Lung (tissue), 11 donors: ENCODE measurements at regions not wholly inside any gene's neighbourhood (a gene's known extent, or its start where the extent isn't known, plus 50 kb on each side); places are given as distances from the start of the nearest gene placed in this dataset.

Experiments
- ATAC-seq: fragments of 200-7000 bp; cut with Tn5 transposase; one replicate; pipeline ENCODE4 v1.9.1; 2020; ENCODE audit warnings: moderate number of reproducible peaks; ENCODE audit not compliant: insufficient read depth, low FRiP score
- DNase-seq, 3 donors: peaks; one replicate each; pipeline ENCODE4 v3.0.0-alpha.2; 2013 to 2017
- H3K27ac ChIP-seq, 2 donors: one replicate each; pipeline ENCODE4 v1.5.1; 2013; ENCODE audit warnings: mild to moderate bottlenecking in 2 of 2, moderate library complexity in 2 of 2, control low read depth in 1 of 2, inconsistent platforms in 1 of 2, low read depth in 1 of 2, low read length in 1 of 2
- H3K27me3 ChIP-seq, 3 donors: one replicate each; pipeline ENCODE4 v1.5.1; 2013; ENCODE audit warnings: low read length in 2 of 3; ENCODE audit not compliant: control insufficient read depth in 3 of 3, insufficient read depth in 3 of 3
- H3K36me3 ChIP-seq, 4 donors: one replicate each; pipeline ENCODE4 v1.5.1; 2013; ENCODE audit warnings: low read length in 4 of 4, mild to moderate bottlenecking in 1 of 4, moderate library complexity in 1 of 4; ENCODE audit not compliant: control insufficient read depth in 4 of 4, insufficient read depth in 4 of 4
- H3K4me1 ChIP-seq, 5 donors: one replicate each; pipeline ENCODE4 v1.5.1; 2013; ENCODE audit warnings: low read length in 5 of 5, mild to moderate bottlenecking in 2 of 5, moderate library complexity in 1 of 5; ENCODE audit not compliant: control insufficient read depth in 5 of 5, insufficient read depth in 5 of 5
- H3K4me3 ChIP-seq: one replicate; pipeline ENCODE4 v1.5.1; 2013; ENCODE audit warnings: mild to moderate bottlenecking, control low read depth, moderate library complexity
- H3K9ac ChIP-seq, 2 donors: one replicate each; pipeline ENCODE4 v1.5.1; 2013; ENCODE audit warnings: low read length in 2 of 2, control low read depth in 1 of 2; ENCODE audit not compliant: insufficient read depth in 1 of 2
- H3K9me3 ChIP-seq, 4 donors: one replicate each; pipeline ENCODE4 v1.5.1; 2013; ENCODE audit warnings: low read length in 3 of 4, mild to moderate bottlenecking in 1 of 4, moderate library complexity in 1 of 4; ENCODE audit not compliant: control insufficient read depth in 4 of 4, insufficient read depth in 3 of 4
- WGBS, 2 donors: extraction: QIAGEN DNeasy Blood & Tissue Kit; methylation state at CpG; one replicate each; pipeline ENCODE4 v1.1.7; 2013; 5-methylcytosine and 5-hydroxymethylcytosine counted together
- TF ChIP-seq, protein P1 (sequence below): IDR thresholded peaks from 2 replicates; pipeline ENCODE4 v1.5.1; 2012; ENCODE audit warnings: mild to moderate bottlenecking; ENCODE audit errors: control extremely low read depth, extremely low read depth
- donor health status: control.
- donor health status: control.
- donor health status: Bipolar disorder and iron deficiency.
- donor health status: healthy.
- donor health status: DM: yes; HTN: yes; CAD: no.

- TF ChIP-seq, protein P1, sequence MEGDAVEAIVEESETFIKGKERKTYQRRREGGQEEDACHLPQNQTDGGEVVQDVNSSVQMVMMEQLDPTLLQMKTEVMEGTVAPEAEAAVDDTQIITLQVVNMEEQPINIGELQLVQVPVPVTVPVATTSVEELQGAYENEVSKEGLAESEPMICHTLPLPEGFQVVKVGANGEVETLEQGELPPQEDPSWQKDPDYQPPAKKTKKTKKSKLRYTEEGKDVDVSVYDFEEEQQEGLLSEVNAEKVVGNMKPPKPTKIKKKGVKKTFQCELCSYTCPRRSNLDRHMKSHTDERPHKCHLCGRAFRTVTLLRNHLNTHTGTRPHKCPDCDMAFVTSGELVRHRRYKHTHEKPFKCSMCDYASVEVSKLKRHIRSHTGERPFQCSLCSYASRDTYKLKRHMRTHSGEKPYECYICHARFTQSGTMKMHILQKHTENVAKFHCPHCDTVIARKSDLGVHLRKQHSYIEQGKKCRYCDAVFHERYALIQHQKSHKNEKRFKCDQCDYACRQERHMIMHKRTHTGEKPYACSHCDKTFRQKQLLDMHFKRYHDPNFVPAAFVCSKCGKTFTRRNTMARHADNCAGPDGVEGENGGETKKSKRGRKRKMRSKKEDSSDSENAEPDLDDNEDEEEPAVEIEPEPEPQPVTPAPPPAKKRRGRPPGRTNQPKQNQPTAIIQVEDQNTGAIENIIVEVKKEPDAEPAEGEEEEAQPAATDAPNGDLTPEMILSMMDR: no peak
- peak; percentile 19 to 61 (median 58) for DNase-seq
- no peak overlapping the region for H3K27ac ChIP-seq
Observed at GRCh38 chr20:4449957-4450715, 201.0 kb upstream of the ADRA1D start.

DNA sequence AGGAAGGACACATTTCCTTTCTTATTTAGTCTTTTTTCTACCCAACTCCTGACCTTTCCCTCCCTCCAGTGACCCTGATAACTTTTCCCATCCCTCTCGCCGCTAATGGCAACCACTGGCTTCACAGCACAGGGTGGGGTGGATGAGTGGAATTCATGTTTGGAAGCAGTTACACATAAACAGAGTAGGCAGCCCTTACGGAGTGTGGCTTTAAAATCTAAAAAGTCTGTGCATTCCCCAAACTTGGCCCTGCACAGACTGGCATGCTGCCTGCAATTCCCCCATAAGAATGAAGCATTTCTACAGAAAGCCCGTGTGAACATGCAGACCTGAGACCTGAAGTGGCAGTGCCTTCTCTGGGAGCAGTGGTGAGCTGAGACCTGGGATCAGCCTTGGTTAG, 196.7 kb upstream of the ADRA1D start:
- no peak overlapping the region for H3K27ac ChIP-seq

More at GRCh38 chr20:4449957-4450715, 201.0 kb upstream of the ADRA1D start:
- Histone ChIP-seq H3K4me3 (no peak overlapping the region), H3K4me1 (peaks cover 0 to 27% (median 4%) of the 10 kb centered on the region in 5 donors), H3K36me3 (no peaks in the 10 kb centered on the region), H3K9me3 (peaks cover 0 to 4% (median 0%) of the 10 kb centered on the region in 4 donors), H3K9ac (no peak overlapping the region), H3K27me3 (no peaks in the 10 kb centered on the region)
- ATAC-seq: no peak
- WGBS, 2 donors: 65 to 76% methylated on average over 11 of the region's 11 CpGs

DNA sequence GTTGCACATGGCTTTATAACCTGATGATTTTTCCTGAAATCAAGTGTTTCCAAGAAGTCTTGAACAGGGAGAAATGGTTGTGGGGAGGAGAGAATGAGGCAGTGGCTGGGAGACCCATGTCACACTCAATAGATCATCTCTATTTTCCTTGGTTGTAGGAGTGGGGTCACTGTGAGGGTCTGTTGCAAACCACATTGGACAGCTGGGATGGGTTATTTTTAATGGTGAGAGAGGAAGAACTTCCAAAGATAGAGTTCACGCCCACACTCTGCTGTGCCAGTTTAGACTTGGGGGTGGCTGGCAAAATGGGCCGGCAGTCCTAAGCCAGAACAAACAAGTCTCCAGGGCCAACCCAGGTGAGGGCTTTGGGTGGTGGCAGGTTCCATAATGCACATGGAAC, 196.2 kb upstream of the ADRA1D start:
- Histone ChIP-seq H3K4me3 (no peak overlapping the region), H3K36me3 (no peaks in the 10 kb centered on the region), H3K9ac (no peak overlapping the region), H3K27me3 (peaks cover 0 to 3% (median 0%) of the 10 kb centered on the region in 3 donors), H3K27ac (no peak overlapping the region), H3K9me3 (peaks cover 0 to 4% (median 0%) of the 10 kb centered on the region in 4 donors), H3K4me1 (peaks cover 0 to 11% (median 2%) of the 10 kb centered on the region in 5 donors)
- 76 to 86% methylated on average over 2 of the region's 2 CpGs for WGBS, 2 donors
- DNase-seq (peak in 1 of 3 donors; percentile 23), ATAC-seq (no peak)
- TF ChIP-seq, protein P1: no peak

More for the DNA sequence above, 196.7 kb upstream of the ADRA1D start:
- DNase-seq (peak; percentile 34 to 60 (median 55)), ATAC-seq (no peak)
- H3K27me3 ChIP-seq: peaks cover 0 to 3% (median 0%) of the 10 kb centered on the region in 3 donors
- TF ChIP-seq, protein P1: no peak
- H3K4me1 ChIP-seq: peaks cover 0 to 13% (median 3%) of the 10 kb centered on the region in 5 donors
- no peak overlapping the region for H3K4me3 ChIP-seq
- WGBS, 2 donors: 46 to 62% methylated on average over 4 of the region's 4 CpGs
- no peaks in the 10 kb centered on the region for H3K36me3 ChIP-seq
- H3K9ac ChIP-seq: no peak overlapping the region
- peaks cover 0 to 4% (median 0%) of the 10 kb centered on the region in 4 donors for H3K9me3 ChIP-seq
